ELF-1 (cell line): ENCODE measurements at regions not wholly inside any gene's neighbourhood (a gene's known extent, or its start where the extent isn't known, plus 50 kb on each side); places are given as distances from the start of the nearest gene placed in this dataset.

Source experiments
- DNase-seq: peaks from one replicate; pipeline ENCODE4 v3.0.0-alpha.2; 2016; ENCODE audit warnings: low read depth, low spot score

DNA sequence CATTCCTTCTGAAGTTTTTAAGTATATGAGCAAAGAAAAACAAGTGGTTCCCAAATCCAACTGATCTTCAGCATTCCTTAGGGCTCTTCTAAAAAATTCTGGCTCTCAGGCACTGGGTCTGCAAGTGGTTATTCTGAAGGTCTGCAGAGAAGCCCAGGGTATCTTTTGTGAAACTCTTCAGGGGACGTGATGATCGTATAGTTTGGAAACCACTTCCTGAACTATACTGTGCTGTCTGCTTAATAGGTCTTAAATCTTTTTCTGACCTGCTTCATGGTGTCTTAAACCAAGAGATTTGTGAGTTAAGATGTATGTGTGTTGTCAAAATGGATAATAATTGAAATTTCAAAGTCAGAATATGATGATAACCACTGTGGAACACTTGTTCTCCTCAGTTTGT is 115.5 kb downstream of the LHX9 start:
- no peak for DNase-seq

GRCh38 chr1:198040880-198041279 is 115.9 kb upstream of the NEK7 start:
- DNase-seq = no peak

GRCh38 chr1:198042168-198042567 is 114.6 kb upstream of the NEK7 start:
- no peak for DNase-seq

DNA sequence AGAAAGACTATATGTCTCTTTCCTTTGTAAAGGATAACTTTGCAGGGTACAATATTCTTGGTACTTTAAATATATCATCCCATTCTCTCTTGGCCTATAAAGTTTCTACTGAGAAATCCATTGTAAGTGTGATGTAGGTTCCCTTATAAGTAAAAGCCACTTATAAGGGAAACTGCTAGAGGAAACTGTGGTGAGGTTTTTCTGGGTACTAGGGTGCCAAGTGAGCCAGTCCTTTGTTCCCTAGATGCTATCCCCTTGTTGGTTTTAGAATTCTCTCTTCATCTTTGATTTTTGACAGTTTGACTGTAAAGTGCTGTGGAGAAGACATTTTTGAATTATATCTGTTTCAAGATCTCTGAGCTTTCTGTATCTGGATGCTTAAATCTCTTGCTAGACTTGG is 108.9 kb upstream of the NEK7 start:
- DNase-seq = no peak

GRCh38 chr1:198054510-198054909 is 102.3 kb upstream of the NEK7 start:
- DNase-seq = no peak

DNA sequence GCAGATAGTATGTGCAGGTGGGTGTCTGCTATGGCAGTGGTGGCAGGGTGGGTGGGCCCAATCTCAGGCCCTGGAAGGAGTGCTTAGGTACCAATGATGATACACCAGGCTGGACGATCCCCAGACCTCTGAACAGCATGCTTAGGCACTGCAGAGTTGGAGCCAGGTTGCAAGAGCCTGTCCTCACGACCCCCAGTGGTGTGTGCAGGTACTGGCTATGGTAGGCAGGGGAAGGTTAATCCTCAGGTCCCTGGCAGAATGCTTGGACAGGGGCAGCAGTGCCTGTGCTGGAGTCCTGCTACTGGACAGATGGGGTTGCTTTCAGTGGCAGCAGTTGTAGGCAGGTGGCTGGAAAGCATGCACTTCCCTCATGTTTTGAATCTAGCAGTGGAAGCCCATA is 100.5 kb upstream of the NEK7 start:
- peak; percentile 57 for DNase-seq

GRCh38 chr1:198064181-198064580 is 92.6 kb upstream of the NEK7 start:
- DNase-seq = no peak

DNA sequence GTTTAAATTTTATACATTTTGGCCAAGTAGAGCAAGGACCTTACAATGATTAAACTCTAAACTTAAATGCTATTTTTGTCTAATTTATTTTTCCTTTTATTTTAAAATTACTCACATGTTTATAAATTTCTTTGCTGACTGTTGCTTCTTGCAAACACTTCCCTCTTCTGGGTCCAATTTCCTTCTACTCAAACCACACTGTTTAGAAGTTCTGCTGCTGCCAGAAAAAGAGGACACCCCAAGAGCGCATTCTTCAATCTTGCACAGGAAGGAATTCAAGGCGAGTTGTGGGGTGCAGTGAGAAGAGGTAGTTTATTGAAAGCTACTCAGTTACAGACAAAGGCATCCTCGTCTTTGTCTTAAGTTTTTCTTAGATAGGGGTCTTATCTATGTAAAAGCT is 88.5 kb upstream of the NEK7 start:
- DNase-seq = no peak

GRCh38 chr1:198072177-198072576 is 84.6 kb upstream of the NEK7 start:
- DNase-seq = no peak

- DNase-seq = no peak
These were observed 81.5 kb upstream of the NEK7 start for GRCh38 chr1:198075296-198075695.

DNA sequence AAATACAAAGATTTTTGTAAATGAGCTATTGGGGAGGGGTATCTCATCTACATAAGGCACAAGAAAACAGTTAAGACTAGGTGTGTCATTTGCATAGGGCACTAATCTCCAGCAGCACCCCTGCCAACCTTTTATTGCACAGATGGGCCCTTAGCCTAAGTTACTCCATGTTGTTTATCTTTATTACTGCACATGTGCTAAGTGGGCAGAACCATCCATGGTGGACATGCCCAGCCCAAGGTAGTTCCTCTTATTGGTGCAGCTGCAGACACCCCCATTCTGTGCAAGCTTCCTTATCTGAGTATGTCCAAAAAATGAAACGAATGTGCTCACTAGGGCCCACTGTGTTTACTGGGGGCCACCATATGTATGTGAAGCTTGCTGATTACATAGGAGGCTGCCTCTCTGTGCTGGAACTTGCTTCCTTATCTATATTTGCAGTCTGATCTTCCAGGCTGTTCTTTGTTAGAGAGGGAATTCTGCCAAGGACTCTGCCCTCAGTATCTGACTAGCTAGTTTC is 77.3 kb upstream of the NEK7 start:
- no peak for DNase-seq

DNA sequence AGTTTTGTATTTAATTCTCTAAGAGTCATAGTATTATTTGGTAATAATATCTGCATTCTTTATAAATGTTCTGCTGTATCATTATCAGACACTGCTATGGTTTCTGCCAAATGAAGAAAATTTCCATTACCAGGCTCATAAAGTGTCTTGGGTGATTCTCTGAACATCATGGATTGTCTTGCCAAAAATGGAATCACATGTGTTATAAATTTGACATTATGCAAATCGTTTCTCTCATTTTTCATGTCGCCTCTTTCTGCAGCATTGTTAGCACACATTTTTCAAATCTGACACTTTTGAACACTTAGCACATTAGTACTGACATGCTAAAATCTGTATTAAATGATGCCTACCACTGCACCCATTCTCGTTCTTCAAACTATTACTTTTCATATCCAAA is 74.2 kb upstream of the NEK7 start:
- DNase-seq = no peak

DNA sequence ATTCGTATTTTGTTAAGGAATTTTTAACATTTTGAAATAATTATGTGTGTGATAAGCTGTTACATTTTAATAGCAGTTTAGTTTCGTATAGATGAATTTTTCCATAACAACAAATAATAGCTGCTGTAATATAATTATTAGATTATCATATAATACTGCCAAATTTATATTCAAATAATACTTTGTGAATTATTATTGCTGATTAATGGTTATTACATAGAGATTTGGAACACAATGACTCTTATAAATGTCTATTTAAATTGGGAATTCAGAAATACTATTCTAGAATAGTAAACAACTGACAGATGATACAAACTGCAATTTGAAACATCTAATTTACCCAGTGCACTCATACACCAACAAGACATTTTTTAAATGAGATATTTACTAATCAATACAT is 73.2 kb upstream of the NEK7 start:
- DNase-seq = no peak

DNA sequence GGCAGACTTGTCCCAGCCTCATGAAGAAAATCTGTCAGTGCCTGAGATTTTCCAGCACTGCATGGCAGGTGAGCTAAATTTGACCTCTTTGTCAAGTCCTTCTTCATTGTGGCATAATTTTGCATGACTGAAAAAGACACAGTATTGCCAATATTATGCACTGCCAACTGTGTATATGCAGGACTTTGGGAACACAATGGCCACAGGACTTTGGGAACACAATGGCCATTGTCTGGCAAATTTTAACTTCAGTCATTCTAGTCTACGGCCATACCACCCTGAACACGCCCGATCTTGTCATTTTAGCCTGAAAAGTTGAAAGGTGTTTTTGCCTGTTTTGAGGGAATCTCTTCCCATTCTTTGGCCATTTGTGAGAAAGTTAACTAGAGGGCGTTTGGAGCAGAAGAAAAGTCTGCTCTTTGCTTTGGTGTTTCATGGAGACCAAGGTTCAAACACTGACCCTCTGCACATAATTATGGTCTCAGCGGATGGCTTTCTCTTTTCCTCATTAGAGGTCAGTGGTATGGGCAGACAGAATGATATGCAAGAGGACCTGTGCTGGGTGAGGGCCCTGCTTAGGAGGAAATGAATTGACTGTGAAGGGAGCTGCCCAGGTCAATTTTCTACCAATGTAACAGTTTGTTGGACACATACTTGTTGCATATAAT is 72.4 kb upstream of the NEK7 start:
- no peak for DNase-seq

DNA sequence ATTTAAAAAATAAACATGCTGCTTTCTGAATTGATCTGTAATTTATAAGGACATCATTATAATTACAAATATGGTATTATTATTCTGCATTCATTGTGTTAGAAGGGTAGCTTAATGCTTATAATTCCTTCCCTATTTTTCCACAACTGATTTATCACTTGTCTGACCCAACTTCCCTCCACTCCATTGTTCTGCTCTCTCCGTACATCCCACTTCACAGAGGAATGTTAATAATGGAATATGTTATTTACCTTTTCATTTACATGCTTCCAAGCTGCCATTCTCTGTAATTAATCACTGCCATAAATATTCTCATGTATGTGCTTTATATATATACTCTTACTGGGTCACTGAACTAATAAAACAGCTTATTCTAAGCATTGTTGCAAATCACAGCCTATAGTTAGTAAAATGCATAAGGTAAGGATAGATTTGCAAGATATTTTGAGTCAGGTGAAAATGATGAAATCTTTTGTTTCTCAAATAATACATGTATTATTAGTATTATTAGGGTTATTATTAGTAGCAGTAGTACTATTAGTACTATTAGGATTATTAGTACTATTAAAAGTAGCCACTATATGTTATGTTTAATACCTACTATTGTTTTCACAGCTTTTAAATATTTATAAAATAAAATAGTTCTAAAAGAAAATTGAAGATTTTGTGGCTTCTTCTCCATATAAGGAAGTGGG is 70.6 kb upstream of the NEK7 start:
- DNase-seq = no peak

DNA sequence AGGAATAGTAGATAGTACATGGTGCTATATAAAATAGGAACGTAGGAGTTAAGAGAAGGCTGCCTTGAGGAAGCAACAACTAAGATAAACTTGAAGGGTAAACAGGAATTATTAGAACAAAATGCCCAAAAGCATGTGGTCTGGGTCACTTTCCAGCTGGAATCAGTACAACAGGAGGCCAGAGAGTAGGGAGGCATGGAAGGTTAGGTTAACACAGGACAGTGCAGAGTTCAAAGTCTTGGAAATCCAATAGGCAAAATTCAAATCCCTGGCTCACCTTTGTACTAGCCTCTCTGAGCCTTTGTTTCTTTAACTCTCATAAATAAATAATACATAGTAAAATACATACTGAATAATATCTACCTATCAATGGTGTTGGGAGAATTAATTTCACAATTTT is 69.0 kb upstream of the NEK7 start:
- DNase-seq = no peak

GRCh38 chr1:198088360-198089071 is 68.3 kb upstream of the NEK7 start:
- no peak for DNase-seq

- no peak for DNase-seq
These were observed 60.4 kb upstream of the NEK7 start for GRCh38 chr1:198096390-198096789.

DNA sequence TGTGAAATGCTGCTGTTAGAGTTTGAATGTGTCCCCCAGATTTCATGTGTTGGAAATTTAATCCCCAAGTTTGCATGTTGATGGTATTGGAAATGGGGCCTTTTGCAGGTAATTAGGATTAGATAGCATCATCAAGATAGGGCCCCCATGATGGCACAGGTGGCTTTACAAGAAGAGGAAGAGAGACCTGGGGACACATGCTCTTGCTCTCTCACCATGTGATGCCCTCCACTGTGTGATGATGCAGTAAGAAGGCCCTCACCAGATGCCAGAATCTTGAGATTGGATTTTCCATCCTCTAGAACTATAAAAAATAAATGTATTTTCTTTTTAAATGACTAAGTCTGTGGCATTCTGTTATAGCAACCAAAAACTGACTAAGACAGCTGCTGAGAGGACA is 57.0 kb upstream of the NEK7 start:
- DNase-seq = no peak

DNA sequence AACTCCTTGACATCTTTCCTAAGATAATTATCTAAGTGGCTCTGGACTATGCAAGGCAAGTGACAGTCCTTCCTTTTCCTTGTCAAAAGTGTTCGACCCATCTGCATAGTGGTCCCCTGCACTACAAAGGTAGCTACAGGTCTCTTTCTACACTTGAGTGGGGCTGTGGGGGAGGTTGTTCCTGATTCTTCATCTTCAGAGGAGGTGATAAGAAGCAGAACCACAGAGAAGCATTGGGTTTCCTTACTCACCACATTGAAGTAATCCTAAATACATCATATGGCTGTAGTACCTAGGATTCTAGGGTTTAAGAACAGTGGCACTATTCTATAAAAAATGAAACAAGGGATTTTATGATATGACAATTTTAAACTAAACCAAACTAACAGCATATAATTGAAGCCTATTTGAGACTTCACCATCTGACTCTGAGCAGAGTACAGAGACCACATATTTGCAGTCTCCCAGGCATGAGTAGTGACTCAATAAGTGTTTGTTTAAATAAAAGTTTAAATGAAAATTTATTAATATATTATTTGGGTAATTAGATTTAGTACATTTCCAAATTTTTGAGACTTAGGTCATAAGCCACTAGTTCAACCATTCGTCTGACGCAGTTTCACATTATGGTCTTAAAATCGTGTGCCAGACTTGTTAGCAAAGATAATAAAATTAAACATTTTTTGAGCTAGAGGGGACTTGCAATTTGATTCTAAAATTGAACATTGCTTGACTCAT is 54.9 kb upstream of the NEK7 start:
- no peak for DNase-seq

DNA sequence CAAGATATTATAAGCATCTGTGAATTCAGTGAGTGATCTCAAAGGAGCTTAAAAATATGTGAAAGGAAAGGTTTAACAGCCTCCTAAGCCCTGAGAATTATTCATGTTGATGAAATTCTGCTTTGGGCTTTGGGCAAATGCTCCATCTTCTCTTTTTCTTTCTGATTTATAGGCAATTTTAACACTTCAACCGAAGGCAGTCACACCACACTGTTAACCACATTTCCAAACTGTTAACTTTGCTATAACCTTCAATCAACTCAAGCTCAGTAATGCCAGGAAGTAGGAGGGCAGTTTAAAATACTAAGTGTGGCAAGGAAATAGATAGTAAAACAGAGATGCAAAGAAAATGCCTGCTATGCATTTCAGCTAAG is 54.4 kb upstream of the NEK7 start:
- no peak for DNase-seq

DNA sequence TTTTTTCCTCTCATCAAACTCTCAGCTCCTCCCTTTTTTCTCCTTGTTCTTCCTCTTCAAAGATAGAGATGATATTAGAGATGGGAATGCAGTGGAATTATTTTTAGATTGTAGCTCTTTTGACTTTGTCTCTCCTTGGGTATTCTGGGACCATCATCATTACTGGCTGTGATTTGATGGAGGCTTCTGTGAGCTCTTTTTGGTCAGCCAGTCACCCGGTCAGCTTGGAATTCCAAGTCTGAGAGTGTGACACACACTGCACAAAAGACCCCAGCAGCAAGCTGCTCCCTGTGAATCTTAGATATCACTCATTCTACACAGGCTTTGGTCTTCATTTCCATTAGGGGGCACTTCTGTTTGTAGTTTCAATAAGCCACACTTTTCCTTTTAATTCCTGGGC is 51.6 kb upstream of the NEK7 start:
- DNase-seq = no peak
